GM18858 (cell line): ENCODE measurements at regions not wholly inside any gene's neighbourhood (a gene's known extent, or its start where the extent isn't known, plus 50 kb on each side); places are given as distances from the start of the nearest gene placed in this dataset.

Experiments used
- ATAC-seq: cut with Tn5 transposase; IDR thresholded peaks from one replicate; pipeline ENCODE4 v1.9.1; 2021; ENCODE audit not compliant: unreplicated experiment

DNA sequence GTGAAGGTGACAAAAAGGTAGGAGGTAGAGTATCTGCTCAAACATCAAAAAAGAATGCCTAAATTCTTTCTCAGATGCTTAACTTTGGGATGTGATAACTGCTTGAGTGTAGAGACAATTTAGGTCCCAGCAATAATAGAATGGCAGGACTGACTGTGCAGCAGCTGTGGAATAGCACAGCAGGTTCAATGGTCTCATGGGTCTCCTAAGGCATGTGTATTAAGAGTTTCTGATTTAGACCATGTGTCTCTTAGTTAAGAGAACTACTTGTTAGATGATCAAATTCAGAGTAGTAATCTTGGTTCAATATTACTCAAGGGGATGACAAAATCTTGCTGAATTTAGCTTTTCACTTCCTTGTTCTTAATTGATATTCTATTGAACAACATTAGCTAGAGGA is 72.0 kb downstream of the ALX1 start:
- no peak for ATAC-seq

DNA sequence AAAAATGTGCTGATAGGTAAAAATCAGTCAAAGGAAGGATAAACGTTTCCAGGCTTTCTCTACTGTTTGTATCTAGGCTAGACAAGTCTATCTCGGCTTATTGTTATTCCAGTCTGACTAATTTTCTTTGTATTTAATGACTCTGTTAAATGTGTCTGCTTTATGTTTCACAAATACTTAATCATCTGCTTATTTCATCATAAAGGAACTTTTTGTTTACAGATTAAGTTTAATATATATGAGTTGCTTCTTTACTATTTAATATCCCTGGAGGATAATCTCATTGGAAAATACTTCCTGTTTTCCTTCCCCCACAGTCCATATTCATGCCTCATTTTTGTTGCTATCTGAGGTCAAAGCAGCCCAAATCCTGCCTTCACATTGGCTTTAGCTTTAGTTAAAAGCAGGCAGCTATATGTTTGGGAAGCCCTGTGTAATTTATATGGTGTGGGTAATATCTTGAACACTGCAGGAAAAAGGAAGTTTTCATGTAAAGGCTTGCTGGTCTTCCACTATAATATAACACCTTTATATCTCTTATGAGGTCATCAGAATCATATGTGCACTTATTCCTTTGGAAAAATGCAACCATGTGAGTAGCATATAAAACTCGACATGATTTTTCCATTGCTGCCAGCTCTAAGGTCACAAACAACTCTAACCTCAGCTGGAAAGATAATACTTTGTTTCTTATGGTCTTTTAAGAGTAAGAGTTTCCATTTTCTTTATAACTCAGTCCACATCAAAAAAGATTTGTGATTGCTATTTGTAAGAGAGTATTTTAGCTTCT is 76.8 kb downstream of the ALX1 start:
- no peak for ATAC-seq

DNA sequence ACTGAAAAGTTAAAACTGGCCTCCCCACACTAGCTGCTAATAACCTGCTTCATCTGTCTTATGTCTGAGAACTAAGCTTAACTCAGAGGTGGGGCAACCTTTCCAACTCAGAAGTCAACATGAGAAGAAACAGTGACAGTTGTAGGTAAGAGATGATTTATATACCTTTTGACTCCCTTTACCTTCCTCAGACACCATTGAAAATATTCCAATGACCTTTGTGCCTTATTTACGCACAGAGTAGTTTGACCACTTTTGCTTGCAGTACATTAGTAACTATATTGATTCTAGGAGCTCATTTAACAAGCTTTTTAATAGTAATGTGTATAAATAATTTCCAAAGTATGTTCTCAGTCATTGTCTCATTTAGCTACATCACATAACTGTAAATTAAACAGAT is 77.6 kb downstream of the ALX1 start:
- ATAC-seq: no peak

DNA sequence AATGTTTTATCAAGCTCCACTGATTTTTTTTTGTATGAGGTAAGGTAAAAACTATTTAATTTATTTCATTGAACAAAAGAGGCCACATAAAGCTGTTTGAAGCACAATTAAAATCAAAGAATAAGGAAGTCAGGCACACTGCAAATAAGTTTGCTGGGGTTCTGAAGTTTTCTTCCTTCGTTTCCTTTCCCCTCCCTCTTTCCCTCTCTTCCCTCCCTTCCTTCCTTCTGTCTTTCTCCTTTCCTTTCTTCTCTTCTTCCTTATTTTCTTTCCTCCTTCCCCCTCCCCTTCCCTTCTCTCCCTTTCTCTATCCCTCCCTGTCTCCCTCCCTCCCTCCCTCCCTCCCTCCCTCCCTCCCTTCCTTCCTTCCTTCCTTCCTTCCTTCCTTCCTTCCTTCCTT is 78.7 kb downstream of the ALX1 start:
- ATAC-seq: no peak

DNA sequence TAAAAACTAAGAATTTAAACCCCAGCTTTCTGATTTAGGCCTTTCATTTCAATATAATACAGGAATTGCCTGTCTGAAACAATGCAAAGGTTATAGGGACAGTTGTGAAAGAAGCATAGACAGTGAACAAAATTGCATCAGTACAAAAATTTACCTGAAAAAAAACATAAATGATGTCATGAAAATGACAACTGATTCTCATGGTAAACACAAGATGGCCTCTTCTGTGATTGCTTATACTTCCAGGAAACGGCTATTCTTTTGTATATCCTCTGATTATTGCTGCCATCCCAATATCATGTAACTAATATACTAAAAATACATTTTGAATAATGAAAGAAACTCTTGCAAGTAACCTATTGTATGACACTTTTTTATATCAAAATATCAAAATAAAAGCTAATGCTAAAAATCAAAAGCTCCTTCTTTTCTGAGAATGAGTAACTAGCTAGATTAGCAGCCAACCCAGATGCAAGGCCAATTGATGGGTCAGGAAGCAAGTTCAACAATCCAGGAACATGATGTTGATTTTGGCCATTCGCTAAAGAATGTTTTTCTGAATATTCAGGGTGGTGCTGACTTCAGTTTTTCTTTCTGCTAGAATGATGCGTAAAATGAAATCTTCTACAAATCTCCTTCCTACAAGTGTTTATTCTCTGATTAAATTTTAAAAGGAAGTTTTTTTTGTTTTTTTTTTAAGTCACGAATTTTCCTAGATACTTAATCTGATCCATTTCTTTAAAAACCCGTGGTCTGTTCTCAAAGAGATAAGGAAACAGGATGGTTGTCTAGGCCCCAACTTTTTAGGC is 83.6 kb downstream of the ALX1 start:
- no peak for ATAC-seq

DNA sequence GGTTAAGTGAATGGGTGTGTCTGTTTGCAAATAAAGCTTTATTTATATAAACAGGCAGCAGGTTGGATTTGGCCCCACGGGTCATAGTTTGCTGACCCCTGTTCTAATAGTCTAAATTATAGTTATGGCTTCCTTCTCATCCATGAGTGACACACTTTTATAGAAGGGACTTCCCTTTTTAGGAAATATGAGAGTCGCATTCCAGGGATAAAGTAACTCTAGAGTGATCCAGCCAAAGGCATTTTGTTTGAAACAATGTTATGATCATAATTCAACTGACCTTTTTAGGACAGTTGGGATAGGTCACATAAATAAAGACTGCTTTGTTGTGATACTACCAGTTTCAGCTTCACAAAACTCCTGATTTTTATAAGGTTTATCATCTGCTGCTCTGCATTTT is 87.9 kb downstream of the ALX1 start:
- ATAC-seq: no peak

DNA sequence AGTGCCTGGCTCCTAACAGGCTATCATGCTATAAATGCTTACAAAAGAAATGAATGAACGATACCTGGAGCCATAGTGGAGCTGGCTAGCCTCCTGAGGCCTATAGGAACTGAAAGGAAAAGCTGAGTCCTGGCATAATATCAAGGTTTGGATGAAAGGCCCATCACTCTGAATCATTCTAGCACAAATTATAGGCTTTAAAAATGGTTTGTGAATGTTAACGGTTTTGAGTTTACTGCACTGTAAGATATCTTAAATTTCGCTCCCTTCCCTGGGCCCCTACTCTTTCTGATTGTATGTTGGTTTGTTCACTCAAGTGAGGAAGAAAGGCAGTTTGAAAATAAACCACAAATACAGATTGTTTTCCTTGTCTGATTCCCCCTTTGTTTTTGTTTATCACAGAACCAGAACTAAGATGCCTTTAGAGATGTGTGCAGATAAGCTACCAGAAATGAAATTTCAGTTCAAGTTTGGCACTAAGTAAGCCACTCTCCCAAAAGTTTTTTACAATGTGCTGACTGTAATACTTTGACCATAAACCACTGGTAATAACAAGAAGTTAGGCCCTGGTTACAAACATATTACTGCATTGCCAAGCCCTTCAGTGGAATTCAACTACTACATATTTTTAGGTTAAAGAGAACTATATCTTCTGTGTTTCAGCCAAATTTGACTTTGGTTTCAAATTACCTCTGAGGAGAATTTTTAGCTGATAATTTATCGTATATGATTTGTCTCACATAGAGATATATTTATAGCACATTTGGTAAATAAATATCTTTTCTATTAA is 89.5 kb downstream of the ALX1 start:
- no peak for ATAC-seq

DNA sequence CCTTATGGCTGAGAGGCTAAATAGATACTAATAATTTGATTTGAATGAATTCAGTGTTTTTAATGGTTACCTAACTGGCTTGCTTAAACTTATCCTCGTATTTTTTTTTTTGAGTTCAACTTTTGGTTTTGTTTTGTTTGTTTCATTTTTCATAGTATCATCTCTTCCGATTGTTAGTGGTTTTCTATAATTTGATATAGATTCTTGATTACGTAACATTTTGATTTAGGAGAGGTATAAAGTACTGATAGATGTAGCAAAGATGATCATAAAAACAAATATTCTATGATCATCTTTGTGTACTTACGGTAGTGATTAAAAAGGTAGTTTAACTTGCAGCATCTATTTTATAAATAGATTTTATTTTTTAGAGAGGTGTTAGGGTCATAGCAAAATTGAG is 93.0 kb downstream of the ALX1 start:
- ATAC-seq: no peak

DNA sequence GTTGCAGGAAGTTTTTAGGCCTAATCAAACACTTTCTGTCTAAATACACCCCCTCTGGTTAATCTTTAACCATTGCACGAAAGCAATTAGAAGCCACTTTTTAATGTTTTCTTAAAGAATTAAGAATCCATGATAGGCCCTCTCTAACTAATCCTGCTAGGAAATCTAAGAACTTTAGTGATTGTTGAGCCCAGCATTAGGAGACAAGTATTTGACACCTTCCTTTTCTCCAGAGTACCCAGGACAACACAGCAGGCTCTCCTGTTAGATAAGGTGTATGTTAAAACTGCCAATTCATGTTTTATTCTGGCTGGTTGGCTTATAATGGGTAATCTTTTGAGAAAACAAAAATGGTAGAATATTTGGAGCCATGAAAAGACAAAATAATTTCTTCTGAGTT is 95.0 kb downstream of the ALX1 start:
- ATAC-seq: no peak

DNA sequence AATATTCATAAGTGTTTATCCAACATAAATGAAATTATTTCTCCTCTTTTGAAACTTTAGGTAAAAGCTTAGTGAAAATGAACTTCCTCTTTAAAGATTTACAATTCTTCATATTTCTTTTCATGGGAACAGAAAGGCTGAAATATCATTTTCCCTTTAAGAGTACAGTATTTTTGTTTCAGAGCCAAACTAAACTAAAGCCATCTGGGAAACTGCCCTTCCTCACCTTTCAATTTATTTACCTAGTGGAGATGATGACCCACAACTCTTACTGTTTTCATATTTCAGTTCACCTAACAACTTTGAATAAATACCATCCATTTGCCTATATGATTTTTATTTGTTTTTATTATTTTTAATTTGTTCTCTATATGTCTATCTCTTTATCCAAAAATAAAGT is 105.4 kb downstream of the ALX1 start:
- no peak for ATAC-seq

DNA sequence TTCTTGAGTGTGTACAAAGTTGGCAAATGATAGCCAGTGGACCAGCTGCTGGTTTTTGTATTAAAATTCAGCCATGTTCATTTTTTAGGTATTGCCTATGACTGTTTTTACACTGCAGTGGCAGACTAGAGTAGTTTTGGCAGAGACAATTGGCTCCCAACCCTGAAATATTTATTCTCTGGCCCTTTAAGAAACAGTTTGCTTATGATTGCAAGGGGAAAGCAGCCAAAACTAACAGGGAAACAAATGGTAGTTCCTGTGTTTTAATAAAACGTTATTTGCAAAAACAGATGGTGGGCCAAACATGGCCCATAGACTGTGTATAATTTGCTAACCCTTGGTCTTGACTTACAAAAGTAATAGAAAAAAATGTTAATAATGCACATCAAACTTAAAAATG is 110.2 kb downstream of the ALX1 start:
- ATAC-seq: no peak

DNA sequence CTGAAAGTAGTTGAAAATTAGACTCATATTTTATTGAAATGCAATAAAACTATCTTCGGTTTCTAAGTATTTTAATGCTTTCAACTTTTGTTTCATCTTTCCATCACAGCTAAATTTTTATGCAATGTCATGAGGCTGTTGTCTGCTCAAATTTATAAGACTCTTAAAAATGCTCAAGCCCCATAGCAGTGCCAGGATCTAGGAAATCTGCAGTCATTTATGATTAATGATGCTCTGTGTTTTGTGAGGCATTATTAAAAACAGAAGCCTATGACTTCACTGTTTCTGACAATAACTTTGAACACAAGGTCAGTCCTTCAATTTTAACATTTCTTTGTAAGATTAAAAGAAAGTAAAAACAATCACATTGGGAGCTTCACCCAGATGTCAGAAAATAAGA is 112.5 kb downstream of the ALX1 start:
- ATAC-seq: no peak

DNA sequence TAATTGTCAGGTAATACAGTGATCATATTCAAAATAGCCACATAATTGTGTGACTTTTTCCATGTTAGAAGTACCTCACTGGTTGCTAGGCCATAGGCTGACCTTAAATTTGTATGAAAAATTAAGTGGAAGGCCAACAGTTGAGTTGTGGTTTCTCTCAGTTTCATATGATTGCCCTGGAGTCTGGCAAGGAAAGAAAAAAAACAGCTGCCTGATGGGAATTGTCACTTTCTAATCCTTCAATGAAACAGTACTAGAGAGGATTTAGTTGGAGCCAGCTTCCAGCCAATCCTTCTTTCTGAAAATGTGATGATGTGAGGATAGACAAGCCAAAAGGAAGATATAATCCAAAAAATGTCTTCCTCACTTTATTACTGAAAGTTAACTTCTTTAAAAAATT is 113.6 kb downstream of the ALX1 start:
- ATAC-seq: no peak

DNA sequence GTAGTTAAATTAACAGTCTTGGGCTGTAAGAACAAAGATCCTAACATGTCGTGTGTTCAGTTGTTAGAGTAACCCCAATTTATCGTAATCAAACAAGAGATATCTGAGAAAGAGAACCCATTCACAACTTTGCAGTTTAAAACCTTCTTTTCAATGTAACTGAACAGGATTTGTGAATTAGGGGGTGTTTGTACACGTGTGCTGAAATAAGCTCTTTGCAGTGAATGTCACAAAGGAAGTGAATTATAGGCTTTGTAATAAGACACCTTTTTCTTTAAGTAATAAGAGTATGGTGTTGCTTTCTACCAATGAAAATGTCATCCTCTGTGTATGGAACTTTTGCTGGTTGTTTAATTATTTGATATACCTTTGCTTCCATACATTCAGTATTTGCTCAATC is 114.0 kb downstream of the ALX1 start:
- ATAC-seq: no peak

DNA sequence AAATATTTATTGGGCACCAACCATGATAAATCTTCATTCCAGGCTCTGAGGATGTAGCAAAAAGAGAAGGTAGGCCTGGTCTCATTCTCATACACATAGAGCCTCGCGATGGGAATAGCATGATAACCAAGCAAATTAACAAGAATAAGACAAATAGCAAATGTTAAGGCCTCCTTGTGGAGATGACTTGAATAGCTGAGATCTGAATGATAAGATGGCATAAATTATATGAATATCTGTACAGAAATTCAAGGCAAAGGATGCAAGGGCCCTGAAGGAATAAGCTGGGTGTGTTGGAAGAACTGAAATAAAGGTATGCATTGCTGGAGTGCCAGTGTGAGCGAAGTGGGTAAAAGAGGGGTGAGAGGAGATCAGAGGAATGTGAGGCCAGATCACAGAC is 114.8 kb downstream of the ALX1 start:
- no peak for ATAC-seq

DNA sequence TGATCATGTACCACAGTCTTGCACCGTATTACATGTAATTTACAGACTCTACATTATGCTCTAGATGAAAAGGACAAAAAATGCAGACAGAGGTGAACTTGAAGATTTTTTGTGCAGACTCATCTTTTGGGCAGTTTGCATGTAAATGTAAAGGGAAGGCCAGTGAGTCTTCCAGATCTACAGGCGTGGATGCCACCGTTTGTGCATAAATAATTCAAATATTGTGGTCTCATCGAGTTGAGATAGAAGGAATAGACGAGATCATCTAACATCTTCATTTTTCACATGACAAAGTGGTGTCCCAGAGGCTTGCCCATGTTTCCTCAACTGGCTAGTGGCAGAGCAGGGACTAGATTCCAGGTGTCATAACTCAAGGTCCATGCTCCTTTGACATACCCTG is 125.2 kb downstream of the ALX1 start:
- no peak for ATAC-seq

DNA sequence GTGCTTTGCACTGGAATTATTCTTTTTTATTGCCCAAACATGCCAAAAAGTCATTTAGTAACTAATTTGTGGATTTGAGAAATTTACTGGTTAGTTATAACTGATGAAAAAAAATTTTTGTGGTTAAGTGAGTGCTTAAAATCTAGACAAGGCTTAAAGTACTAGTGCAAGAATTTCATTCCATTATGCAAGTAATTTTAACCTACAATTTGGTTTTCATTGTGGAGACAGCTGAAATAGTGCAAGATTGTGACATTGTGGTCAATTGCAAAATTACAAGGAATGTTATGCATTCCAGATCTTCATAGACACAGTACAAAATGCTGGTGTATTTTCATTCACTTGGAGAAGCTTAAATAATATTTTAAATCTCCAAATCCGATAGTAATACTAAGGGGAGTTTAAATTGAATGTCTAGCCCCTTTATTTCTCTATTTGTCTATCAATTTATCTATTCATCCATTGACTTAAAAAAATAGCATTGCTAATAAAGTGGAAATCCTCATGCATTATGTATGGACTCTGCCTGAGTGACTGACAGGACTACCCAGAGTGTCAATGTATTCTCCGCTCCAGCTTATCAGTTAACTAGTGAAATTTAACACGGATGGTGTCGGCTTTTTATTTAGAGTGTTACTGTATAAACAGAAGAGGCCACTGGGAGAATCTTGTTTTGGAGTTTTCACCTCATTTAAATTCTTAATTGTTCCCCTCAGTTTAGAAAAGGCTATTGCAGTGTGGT is 125.9 kb downstream of the ALX1 start:
- ATAC-seq: no peak

DNA sequence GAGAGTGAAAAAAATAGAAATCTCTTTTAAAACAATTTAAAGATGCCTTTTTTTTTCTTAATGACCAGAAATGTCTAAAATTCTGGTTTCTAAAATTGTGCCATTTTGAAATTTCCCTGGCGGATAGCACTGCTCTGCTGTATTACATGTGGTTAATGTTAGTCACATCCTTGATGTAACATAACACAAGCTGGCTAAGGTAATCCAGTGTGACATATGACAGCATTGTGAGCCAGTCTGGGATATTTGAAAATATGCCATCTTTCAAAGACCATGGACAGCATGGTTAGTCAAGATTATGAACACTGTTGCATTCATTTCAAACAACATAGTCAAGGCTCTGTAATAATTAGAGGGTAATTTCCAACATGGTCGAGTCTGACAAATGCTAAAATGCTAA is 133.2 kb downstream of the ALX1 start:
- ATAC-seq: no peak

DNA sequence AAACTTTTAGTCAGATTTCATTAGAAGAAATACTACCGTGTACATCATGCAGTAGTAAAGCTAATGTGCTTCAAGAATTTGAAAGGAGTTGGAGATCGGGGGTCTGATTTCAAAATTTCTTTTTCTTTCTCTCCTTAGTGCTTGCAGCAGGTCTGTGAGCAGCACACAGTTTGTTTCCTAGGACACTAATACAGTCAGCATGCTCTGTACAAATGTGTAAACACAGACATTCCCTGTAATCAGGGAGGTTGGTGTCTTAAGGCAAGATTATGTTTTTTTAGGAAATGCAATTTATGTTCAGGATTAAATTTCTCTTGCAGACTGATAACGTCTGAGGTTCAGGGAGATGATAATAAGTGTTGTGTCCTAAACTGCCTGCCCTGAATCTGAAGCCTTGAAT is 142.7 kb downstream of the ALX1 start:
- ATAC-seq: no peak

DNA sequence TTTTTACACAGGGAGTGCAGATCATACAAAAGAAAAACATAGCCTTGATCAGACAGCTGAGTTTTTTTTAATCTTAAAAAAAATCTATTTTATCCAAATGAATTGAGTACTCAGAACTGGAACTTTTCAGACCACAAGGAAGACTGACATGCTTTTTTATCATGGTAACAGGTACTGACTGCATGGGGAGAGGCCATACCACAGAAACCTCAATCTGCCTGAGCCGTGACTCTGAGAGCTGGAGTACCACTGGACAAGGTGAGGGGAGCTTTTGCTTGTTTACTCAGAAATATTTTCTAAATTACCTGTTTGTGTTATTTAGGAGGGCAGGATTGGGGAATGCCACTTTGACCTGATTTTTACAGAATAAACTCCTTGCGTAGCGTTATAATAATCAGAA is 143.9 kb downstream of the ALX1 start:
- ATAC-seq: peak; percentile 30
